ENCODE measurements at regions not wholly inside any gene's neighbourhood (a gene's known extent, or its start where the extent isn't known, plus 50 kb on each side); places are given as distances from the start of the nearest gene placed in this dataset.
"Not testable (repeated sequence)": the region's sequence is repeated elsewhere in the genome, so short reads cannot be mapped to it uniquely, and the experiment has no call there.

- Histone ChIP-seq H3K27ac (ENCODE audit: low read length) (no peak overlapping the region), H3K4me1 (ENCODE audit: control insufficient read depth, insufficient read depth, low read length) (no peaks in the 10 kb centered on the region), H3K27me3 (ENCODE audit: control insufficient read depth, insufficient read depth, low read length) (no peaks in the 10 kb centered on the region), H3K36me3 (ENCODE audit: control insufficient read depth, insufficient read depth, low read length) (no peaks in the 10 kb centered on the region), H3K4me3 (ENCODE audit: low read length) (no peak overlapping the region), H3K9me3 (ENCODE audit: control insufficient read depth, insufficient read depth, low read length) (no peaks in the 10 kb centered on the region)
- DNase-seq (ENCODE audit: low read depth, low spot score), result no peak
Observed at GRCh38 chr3:189014526-189014925, 157.2 kb upstream of the TPRG1 start.

GRCh38 chr3:189022576-189023466, 148.9 kb upstream of the TPRG1 start:
- H3K27ac ChIP-seq (ENCODE audit: low read length); H3K36me3 ChIP-seq (ENCODE audit: control insufficient read depth, insufficient read depth, low read length); DNase-seq (ENCODE audit: low read depth, low spot score); H3K4me1 ChIP-seq (ENCODE audit: control insufficient read depth, insufficient read depth, low read length); H3K9me3 ChIP-seq (ENCODE audit: control insufficient read depth, insufficient read depth, low read length); H3K27me3 ChIP-seq (ENCODE audit: control insufficient read depth, insufficient read depth, low read length): not testable (repeated sequence)
- peak overlapping the region; percentile 24; the same call in 1 of the 2 replicates for H3K4me3 ChIP-seq (ENCODE audit: low read length)
- no CpG with 5 or more reads among the region's 39 CpGs for WGBS (ENCODE audit: insufficient coverage, insufficient read length)

GRCh38 chr3:189025866-189026265, 145.9 kb upstream of the TPRG1 start:
- WGBS (ENCODE audit: insufficient coverage, insufficient read length), result no CpG with 5 or more reads among the region's 2 CpGs
- no peaks in the 10 kb centered on the region for H3K27me3 ChIP-seq (ENCODE audit: control insufficient read depth, insufficient read depth, low read length)

GRCh38 chr3:189027626-189028155, 144.1 kb upstream of the TPRG1 start:
- H3K9me3 ChIP-seq (ENCODE audit: control insufficient read depth, insufficient read depth, low read length), result no peaks in the 10 kb centered on the region
- no peaks in the 10 kb centered on the region for H3K36me3 ChIP-seq (ENCODE audit: control insufficient read depth, insufficient read depth, low read length)
- no peak for DNase-seq (ENCODE audit: low read depth, low spot score)
- WGBS (ENCODE audit: insufficient coverage, insufficient read length), result no CpG with 5 or more reads among the region's 4 CpGs
- no peak overlapping the region for H3K27ac ChIP-seq (ENCODE audit: low read length)
- no peaks in the 10 kb centered on the region for H3K27me3 ChIP-seq (ENCODE audit: control insufficient read depth, insufficient read depth, low read length)
- H3K4me1 ChIP-seq (ENCODE audit: control insufficient read depth, insufficient read depth, low read length), result no peaks in the 10 kb centered on the region
- H3K4me3 ChIP-seq (ENCODE audit: low read length), result no peak overlapping the region

More at GRCh38 chr3:189025866-189026265, 145.9 kb upstream of the TPRG1 start:
- DNase-seq (ENCODE audit: low read depth, low spot score), result no peak
- H3K36me3 ChIP-seq (ENCODE audit: control insufficient read depth, insufficient read depth, low read length), result no peaks in the 10 kb centered on the region
- no peaks in the 10 kb centered on the region for H3K9me3 ChIP-seq (ENCODE audit: control insufficient read depth, insufficient read depth, low read length)
- H3K4me1 ChIP-seq (ENCODE audit: control insufficient read depth, insufficient read depth, low read length), result no peaks in the 10 kb centered on the region
- H3K4me3 ChIP-seq (ENCODE audit: low read length), result no peak overlapping the region
- H3K27ac ChIP-seq (ENCODE audit: low read length), result no peak overlapping the region

GRCh38 chr3:189038773-189039745, 132.7 kb upstream of the TPRG1 start:
- no CpG with 5 or more reads among the region's 2 CpGs for WGBS (ENCODE audit: insufficient coverage, insufficient read length)
- H3K9me3 ChIP-seq (ENCODE audit: control insufficient read depth, insufficient read depth, low read length), result no peaks in the 10 kb centered on the region
- no peak overlapping the region for H3K4me3 ChIP-seq (ENCODE audit: low read length)
- H3K27me3 ChIP-seq (ENCODE audit: control insufficient read depth, insufficient read depth, low read length), result no peaks in the 10 kb centered on the region
- DNase-seq (ENCODE audit: low read depth, low spot score), result no peak
- no peaks in the 10 kb centered on the region for H3K4me1 ChIP-seq (ENCODE audit: control insufficient read depth, insufficient read depth, low read length)
- H3K36me3 ChIP-seq (ENCODE audit: control insufficient read depth, insufficient read depth, low read length), result no peaks in the 10 kb centered on the region
- H3K27ac ChIP-seq (ENCODE audit: low read length), result no peak overlapping the region

- no peak overlapping the region for H3K27ac ChIP-seq (ENCODE audit: low read length)
- H3K9me3 ChIP-seq (ENCODE audit: control insufficient read depth, insufficient read depth, low read length), result no peaks in the 10 kb centered on the region
- no peaks in the 10 kb centered on the region for H3K4me1 ChIP-seq (ENCODE audit: control insufficient read depth, insufficient read depth, low read length)
- no peaks in the 10 kb centered on the region for H3K27me3 ChIP-seq (ENCODE audit: control insufficient read depth, insufficient read depth, low read length)
- no CpG with 5 or more reads among the region's 4 CpGs for WGBS (ENCODE audit: insufficient coverage, insufficient read length)
- DNase-seq (ENCODE audit: low read depth, low spot score), result no peak
- H3K36me3 ChIP-seq (ENCODE audit: control insufficient read depth, insufficient read depth, low read length), result no peaks in the 10 kb centered on the region
- H3K4me3 ChIP-seq (ENCODE audit: low read length), result no peak overlapping the region
Observed at GRCh38 chr3:189040656-189041335, 131.0 kb upstream of the TPRG1 start.

- WGBS (ENCODE audit: insufficient coverage, insufficient read length), result no CpG with 5 or more reads among the region's 2 CpGs
- Histone ChIP-seq H3K4me1 (ENCODE audit: control insufficient read depth, insufficient read depth, low read length) (no peaks in the 10 kb centered on the region), H3K36me3 (ENCODE audit: control insufficient read depth, insufficient read depth, low read length) (no peaks in the 10 kb centered on the region), H3K27me3 (ENCODE audit: control insufficient read depth, insufficient read depth, low read length) (no peaks in the 10 kb centered on the region), H3K27ac (ENCODE audit: low read length) (no peak overlapping the region), H3K9me3 (ENCODE audit: control insufficient read depth, insufficient read depth, low read length) (no peaks in the 10 kb centered on the region), H3K4me3 (ENCODE audit: low read length) (no peak overlapping the region)
- peak; percentile 58 for DNase-seq (ENCODE audit: low read depth, low spot score)
Observed at GRCh38 chr3:189041482-189042090, 130.2 kb upstream of the TPRG1 start.

- no peaks in the 10 kb centered on the region for H3K9me3 ChIP-seq (ENCODE audit: control insufficient read depth, insufficient read depth, low read length)
- H3K4me1 ChIP-seq (ENCODE audit: control insufficient read depth, insufficient read depth, low read length), result no peaks in the 10 kb centered on the region
- H3K27me3 ChIP-seq (ENCODE audit: control insufficient read depth, insufficient read depth, low read length), result no peaks in the 10 kb centered on the region
- no peaks in the 10 kb centered on the region for H3K36me3 ChIP-seq (ENCODE audit: control insufficient read depth, insufficient read depth, low read length)
- no peak overlapping the region for H3K4me3 ChIP-seq (ENCODE audit: low read length)
- no peak for DNase-seq (ENCODE audit: low read depth, low spot score)
- no peak overlapping the region for H3K27ac ChIP-seq (ENCODE audit: low read length)
- WGBS (ENCODE audit: insufficient coverage, insufficient read length), result no CpG with 5 or more reads among the region's 4 CpGs
Observed at GRCh38 chr3:189042832-189043231, 128.9 kb upstream of the TPRG1 start.

GRCh38 chr3:189049458-189050236, 122.1 kb upstream of the TPRG1 start:
- H3K27ac ChIP-seq (ENCODE audit: low read length), result no peak overlapping the region
- DNase-seq (ENCODE audit: low read depth, low spot score), result no peak
- WGBS (ENCODE audit: insufficient coverage, insufficient read length), result no CpG with 5 or more reads among the region's 7 CpGs
- no peaks in the 10 kb centered on the region; the same call in 1 of the 2 replicates for H3K4me1 ChIP-seq (ENCODE audit: control insufficient read depth, insufficient read depth, low read length)
- H3K36me3 ChIP-seq (ENCODE audit: control insufficient read depth, insufficient read depth, low read length), result no peaks in the 10 kb centered on the region
- H3K4me3 ChIP-seq (ENCODE audit: low read length), result no peak overlapping the region
- H3K27me3 ChIP-seq (ENCODE audit: control insufficient read depth, insufficient read depth, low read length), result no peaks in the 10 kb centered on the region
- H3K9me3 ChIP-seq (ENCODE audit: control insufficient read depth, insufficient read depth, low read length), result no peaks in the 10 kb centered on the region
